Spleen (tissue), 7 donors: ENCODE measurements at regions not wholly inside any gene's neighbourhood (a gene's known extent, or its start where the extent isn't known, plus 50 kb on each side); places are given as distances from the start of the nearest gene placed in this dataset.

Source experiments
- CTCF ChIP-seq, 11 experiments: fragments of 200-600 bp in 7 of 11; fragments of 450-650 bp in 4 of 11; sonication (generic) in 4 of 11; IDR thresholded peaks in 8 of 11; conservative IDR thresholded peaks in 3 of 11; 1 replicate in 7 of 11; 2 replicates in 4 of 11; pipeline versions ENCODE4 v1.4.0 to v1.8.0; 2016 to 2021; ENCODE audit warnings: antibody characterized with exemption in 11 of 11, inconsistent platforms in 4 of 11, mild to moderate bottlenecking in 1 of 11
- POLR2A ChIP-seq, 3 donors: fragments of 450-650 bp; IDR thresholded peaks; one replicate each; pipeline ENCODE4 v1.5.1; 2017; ENCODE audit warnings: antibody characterized with exemption in 3 of 3, mild to moderate bottlenecking in 1 of 3
- POLR2AphosphoS5 ChIP-seq, 3 donors: sonication (generic); formaldehyde crosslinking; IDR thresholded peaks; one replicate each; pipeline ENCODE4 v1.5.1; 2017; ENCODE audit warnings: antibody characterized with exemption in 3 of 3
- donor health status: DM: no; HTN: no; CAD: no; lungs with moderate emphysema.
- donor health status: DM: no; HTN: no; CAD: no.
- donor health status: DM: no; HTN: no; CAD: no.

- TF ChIP-seq CTCF (IDR thresholded peaks at IDR 0.05 in 8 of 11, conservative IDR thresholded peaks at IDR 0.05 in 3 of 11) = no peak
- TF ChIP-seq POLR2AphosphoS5 (IDR thresholded peaks at IDR 0.05) = no peak
- TF ChIP-seq POLR2A (IDR thresholded peaks at IDR 0.05) = no peak
Observed at GRCh38 chr5:173556142-173557028, 60.1 kb downstream of the BOD1 start.
